ENCODE measurements at regions not wholly inside any gene's neighbourhood (a gene's known extent, or its start where the extent isn't known, plus 50 kb on each side); places are given as distances from the start of the nearest gene placed in this dataset.
A peak's percentile ranks its signal among the peaks of the same experiment; 100 is the strongest.
"Not testable (repeated sequence)": the region's sequence is repeated elsewhere in the genome, so short reads cannot be mapped to it uniquely, and the experiment has no call there.

DNA sequence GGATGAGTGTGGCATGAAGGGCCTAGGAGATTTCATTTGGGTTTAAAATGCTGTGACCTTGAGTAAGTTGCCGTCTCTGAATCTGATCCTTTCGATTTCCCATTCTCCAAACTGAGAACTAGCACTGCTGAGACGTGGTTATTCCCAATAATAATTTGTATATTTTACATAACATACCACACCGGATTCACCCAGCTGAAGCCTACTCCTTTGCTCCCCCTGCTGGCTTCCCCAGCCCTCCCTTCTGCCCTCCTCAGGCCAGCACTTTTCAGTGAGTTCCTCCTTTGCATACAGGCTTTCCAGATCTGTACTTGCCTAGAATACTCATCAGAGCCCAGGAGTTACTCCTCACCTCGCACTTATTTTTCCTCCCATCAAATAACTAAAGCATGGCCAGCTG lies 255.1 kb downstream of the OR4F29 start:
- not testable (repeated sequence) for DNase-seq (ENCODE audit: low read depth in 1 of 2, low spot score in 1 of 2)

DNA sequence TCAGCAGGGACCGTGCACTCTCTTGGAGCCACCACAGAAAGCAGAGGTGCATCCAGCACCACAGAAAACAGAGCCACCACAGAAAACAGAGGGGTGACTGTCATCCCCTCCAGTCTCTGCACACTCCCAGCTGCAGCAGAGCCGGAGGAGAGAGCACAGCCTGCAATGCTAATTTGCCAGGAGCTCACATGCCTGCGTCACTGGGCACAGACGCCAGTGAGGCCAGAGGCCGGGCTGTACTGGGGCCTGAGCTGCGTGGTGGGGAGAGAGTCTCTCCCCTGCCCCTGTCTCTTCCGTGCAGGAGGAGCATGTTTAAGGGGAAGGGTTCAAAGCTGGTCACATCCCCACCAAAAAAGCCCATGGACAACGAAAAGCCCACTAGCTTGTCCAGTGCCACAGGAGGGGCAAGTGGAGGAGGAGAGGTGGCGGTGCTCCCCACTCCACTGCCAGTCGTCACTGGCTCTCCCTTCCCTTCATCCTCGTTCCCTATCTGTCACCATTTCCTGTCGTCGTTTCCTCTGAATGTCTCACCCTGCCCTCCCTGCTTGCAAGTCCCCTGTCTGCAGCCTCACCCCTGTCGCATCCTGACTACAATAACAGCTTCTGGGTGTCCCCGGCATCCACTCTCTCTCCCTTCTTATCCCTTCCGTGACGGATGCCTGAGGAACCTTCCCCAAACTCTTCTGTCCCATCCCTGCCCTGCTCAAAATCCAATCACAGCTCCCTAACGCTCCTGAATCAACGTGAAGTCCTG lies 260.0 kb downstream of the OR4F29 start:
- H3K27me3 ChIP-seq (ENCODE audit: insufficient read depth, poor library complexity, severe bottlenecking); H3K4me3 ChIP-seq (replicated peaks; ENCODE audit: insufficient read depth, low read length): not testable (repeated sequence)
- peak in 1 of 2 experiments; percentile 13 for DNase-seq (ENCODE audit: low read depth in 1 of 2, low spot score in 1 of 2)
- peak overlapping the region; percentile 33; the same call in 1 of the 2 replicates for H3K27ac ChIP-seq (replicated peaks)

More for the DNA sequence above, 255.1 kb downstream of the OR4F29 start:
- H3K4me3 ChIP-seq (replicated peaks; ENCODE audit: insufficient read depth, low read length); H3K27ac ChIP-seq (replicated peaks); H3K27me3 ChIP-seq (ENCODE audit: insufficient read depth, poor library complexity, severe bottlenecking): not testable (repeated sequence)

DNA sequence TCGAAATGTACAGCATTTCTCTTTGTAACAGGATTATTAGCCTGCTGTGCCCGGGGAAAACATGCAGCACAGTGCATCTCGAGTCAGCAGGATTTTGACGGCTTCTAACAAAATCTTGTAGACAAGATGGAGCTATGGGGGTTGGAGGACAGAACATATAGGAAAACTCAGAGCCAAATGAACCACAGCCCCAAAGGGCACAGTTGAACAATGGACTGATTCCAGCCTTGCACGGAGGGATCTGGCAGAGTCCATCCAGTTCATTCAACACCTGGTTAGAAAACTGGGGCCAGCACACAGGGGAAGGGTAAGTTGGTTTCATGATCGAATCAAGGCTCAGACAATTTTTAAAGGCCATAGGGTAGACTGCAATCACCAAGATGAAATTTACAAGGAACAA lies 260.8 kb downstream of the OR4F29 start:
- not testable (repeated sequence) for DNase-seq (ENCODE audit: low read depth in 1 of 2, low spot score in 1 of 2); H3K27me3 ChIP-seq (ENCODE audit: insufficient read depth, poor library complexity, severe bottlenecking); H3K27ac ChIP-seq (replicated peaks); H3K4me3 ChIP-seq (replicated peaks; ENCODE audit: insufficient read depth, low read length)

DNA sequence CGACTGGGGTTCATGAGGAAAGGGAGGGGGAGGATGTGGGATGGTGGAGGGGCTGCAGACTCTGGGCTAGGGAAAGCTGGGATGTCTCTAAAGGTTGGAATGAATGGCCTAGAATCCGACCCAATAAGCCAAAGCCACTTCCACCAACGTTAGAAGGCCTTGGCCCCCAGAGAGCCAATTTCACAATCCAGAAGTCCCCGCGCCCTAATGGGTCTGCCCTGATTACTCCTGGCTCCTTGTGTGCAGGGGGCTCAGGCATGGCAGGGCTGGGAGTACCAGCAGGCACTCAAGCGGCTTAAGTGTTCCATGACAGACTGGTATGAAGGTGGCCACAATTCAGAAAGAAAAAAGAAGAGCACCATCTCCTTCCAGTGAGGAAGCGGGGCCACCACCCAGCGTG lies 261.6 kb downstream of the OR4F29 start:
- DNase-seq (ENCODE audit: low read depth in 1 of 2, low spot score in 1 of 2); H3K27me3 ChIP-seq (ENCODE audit: insufficient read depth, poor library complexity, severe bottlenecking); H3K4me3 ChIP-seq (replicated peaks; ENCODE audit: insufficient read depth, low read length); H3K27ac ChIP-seq (replicated peaks): not testable (repeated sequence)

DNA sequence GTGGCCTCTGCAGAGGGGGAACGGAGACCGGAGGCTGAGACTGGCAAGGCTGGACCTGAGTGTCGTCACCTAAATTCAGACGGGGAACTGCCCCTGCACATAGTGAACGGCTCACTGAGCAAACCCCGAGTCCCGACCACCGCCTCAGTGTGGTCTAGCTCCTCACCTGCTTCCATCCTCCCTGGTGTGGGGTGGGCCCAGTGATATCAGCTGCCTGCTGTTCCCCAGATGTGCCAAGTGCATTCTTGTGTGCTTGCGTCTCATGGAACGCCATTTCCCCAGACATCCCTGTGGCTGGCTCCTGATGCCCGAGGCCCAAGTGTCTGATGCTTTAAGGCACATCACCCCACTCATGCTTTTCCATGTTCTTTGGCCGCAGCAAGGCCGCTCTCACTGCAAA lies 262.2 kb downstream of the OR4F29 start:
- not testable (repeated sequence) for DNase-seq (ENCODE audit: low read depth in 1 of 2, low spot score in 1 of 2); H3K27me3 ChIP-seq (ENCODE audit: insufficient read depth, poor library complexity, severe bottlenecking); H3K27ac ChIP-seq (replicated peaks)

DNA sequence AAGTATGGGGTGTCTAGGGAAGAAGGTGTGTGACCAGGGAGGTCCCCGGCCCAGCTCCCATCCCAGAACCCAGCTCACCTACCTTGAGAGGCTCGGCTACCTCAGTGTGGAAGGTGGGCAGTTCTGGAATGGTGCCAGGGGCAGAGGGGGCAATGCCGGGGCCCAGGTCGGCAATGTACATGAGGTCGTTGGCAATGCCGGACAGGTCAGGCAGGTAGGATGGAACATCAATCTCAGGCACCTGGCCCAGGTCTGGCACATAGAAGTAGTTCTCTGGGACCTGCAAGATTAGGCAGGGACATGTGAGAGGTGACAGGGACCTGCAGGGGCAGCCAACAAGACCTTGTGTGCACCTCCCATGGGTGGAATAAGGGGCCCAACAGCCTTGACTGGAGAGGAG lies 264.2 kb downstream of the OR4F29 start:
- not testable (repeated sequence) for H3K4me3 ChIP-seq (replicated peaks; ENCODE audit: insufficient read depth, low read length); H3K27ac ChIP-seq (replicated peaks); DNase-seq (ENCODE audit: low read depth in 1 of 2, low spot score in 1 of 2); H3K27me3 ChIP-seq (ENCODE audit: insufficient read depth, poor library complexity, severe bottlenecking)

More for the DNA sequence above, 262.2 kb downstream of the OR4F29 start:
- not testable (repeated sequence) for H3K4me3 ChIP-seq (replicated peaks; ENCODE audit: insufficient read depth, low read length)

DNA sequence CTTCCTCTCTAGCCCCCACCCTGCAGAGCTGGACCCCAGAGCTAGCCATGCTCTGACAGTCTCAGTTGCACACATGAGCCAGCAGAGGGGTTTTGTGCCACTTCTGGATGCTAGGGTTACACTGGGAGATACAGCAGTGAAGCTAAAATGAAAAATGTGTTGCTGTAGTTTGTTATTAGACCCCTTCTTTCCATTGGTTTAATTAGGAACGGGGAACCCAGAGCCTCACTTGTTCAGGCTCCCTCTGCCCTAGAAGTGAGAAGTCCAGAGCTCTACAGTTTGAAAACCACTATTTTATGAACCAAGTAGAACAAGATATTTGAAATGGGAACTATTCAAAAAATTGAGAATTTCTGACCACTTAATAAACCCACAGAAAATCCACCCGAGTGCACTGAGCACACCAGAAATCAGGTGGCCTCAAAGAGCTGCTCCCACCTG lies 264.8 kb downstream of the OR4F29 start:
- not testable (repeated sequence) for H3K27ac ChIP-seq (replicated peaks); DNase-seq (ENCODE audit: low read depth in 1 of 2, low spot score in 1 of 2); H3K4me3 ChIP-seq (replicated peaks; ENCODE audit: insufficient read depth, low read length); H3K27me3 ChIP-seq (ENCODE audit: insufficient read depth, poor library complexity, severe bottlenecking)

DNA sequence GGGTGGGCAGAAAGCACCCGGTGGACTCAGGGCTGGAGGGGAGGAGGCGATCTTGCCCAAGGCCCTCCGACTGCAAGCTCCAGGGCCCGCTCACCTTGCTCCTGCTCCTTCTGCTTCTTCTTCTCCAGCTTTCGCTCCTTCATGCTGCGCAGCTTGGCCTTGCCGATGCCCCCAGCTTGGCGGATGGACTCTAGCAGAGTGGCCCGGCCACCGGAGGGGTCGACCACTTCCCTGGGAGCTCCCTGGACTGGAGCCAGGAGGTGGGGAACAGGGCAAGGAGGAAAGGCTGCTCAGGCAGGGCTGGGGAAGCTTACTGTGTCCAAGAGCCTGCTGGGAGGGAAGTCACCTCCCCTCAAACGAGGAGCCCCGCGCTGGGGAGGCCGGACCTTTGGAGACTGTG lies 265.3 kb downstream of the OR4F29 start:
- not testable (repeated sequence) for H3K27me3 ChIP-seq (ENCODE audit: insufficient read depth, poor library complexity, severe bottlenecking); H3K4me3 ChIP-seq (replicated peaks; ENCODE audit: insufficient read depth, low read length); H3K27ac ChIP-seq (replicated peaks); DNase-seq (ENCODE audit: low read depth in 1 of 2, low spot score in 1 of 2)

DNA sequence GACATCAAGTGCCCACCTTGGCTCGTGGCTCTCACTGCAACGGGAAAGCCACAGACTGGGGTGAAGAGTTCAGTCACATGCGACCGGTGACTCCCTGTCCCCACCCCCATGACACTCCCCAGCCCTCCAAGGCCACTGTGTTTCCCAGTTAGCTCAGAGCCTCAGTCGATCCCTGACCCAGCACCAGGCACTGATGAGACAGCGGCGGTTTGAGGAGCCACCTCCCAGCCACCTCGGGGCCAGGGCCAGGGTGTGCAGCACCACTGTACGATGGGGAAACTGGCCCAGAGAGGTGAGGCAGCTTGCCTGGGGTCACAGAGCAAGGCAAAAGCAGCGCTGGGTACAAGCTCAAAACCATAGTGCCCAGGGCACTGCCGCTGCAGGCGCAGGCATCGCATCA lies 266.0 kb downstream of the OR4F29 start:
- not testable (repeated sequence) for H3K27ac ChIP-seq (replicated peaks); DNase-seq (ENCODE audit: low read depth in 1 of 2, low spot score in 1 of 2); H3K4me3 ChIP-seq (replicated peaks; ENCODE audit: insufficient read depth, low read length); H3K27me3 ChIP-seq (ENCODE audit: insufficient read depth, poor library complexity, severe bottlenecking)

DNA sequence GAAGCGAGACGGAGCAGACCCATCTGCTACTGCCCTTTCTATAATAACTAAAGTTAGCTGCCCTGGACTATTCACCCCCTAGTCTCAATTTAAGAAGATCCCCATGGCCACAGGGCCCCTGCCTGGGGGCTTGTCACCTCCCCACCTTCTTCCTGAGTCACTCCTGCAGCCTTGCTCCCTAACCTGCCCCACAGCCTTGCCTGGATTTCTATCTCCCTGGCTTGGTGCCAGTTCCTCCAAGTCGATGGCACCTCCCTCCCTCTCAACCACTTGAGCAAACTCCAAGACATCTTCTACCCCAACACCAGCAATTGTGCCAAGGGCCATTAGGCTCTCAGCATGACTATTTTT lies 267.2 kb downstream of the OR4F29 start:
- not testable (repeated sequence) for H3K27ac ChIP-seq (replicated peaks); H3K27me3 ChIP-seq (ENCODE audit: insufficient read depth, poor library complexity, severe bottlenecking); H3K4me3 ChIP-seq (replicated peaks; ENCODE audit: insufficient read depth, low read length); DNase-seq (ENCODE audit: low read depth in 1 of 2, low spot score in 1 of 2)

DNA sequence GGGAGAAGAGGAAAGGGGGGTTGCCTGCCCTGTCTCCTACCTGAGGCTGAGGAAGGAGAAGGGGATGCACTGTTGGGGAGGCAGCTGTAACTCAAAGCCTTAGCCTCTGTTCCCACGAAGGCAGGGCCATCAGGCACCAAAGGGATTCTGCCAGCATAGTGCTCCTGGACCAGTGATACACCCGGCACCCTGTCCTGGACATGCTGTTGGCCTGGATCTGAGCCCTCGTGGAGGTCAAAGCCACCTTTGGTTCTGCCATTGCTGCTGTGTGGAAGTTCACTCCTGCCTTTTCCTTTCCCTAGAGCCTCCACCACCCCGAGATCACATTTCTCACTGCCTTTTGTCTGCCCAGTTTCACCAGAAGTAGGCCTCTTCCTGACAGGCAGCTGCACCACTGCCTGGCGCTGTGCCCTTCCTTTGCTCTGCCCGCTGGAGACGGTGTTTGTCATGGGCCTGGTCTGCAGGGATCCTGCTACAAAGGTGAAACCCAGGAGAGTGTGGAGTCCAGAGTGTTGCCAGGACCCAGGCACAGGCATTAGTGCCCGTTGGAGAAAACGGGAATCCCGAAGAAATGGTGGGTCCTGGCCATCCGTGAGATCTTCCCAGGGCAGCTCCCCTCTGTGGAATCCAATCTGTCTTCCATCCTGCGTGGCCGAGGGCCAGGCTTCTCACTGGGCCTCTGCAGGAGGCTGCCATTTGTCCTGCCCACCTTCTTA lies 267.7 kb downstream of the OR4F29 start:
- not testable (repeated sequence) for H3K27me3 ChIP-seq (ENCODE audit: insufficient read depth, poor library complexity, severe bottlenecking); H3K27ac ChIP-seq (replicated peaks); H3K4me3 ChIP-seq (replicated peaks; ENCODE audit: insufficient read depth, low read length); DNase-seq (ENCODE audit: low read depth in 1 of 2, low spot score in 1 of 2)

DNA sequence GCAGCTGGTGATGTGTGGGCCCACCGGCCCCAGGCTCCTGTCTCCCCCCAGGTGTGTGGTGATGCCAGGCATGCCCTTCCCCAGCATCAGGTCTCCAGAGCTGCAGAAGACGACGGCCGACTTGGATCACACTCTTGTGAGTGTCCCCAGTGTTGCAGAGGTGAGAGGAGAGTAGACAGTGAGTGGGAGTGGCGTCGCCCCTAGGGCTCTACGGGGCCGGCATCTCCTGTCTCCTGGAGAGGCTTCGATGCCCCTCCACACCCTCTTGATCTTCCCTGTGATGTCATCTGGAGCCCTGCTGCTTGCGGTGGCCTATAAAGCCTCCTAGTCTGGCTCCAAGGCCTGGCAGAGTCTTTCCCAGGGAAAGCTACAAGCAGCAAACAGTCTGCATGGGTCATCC lies 268.4 kb downstream of the OR4F29 start:
- not testable (repeated sequence) for H3K27ac ChIP-seq (replicated peaks); H3K4me3 ChIP-seq (replicated peaks; ENCODE audit: insufficient read depth, low read length); DNase-seq (ENCODE audit: low read depth in 1 of 2, low spot score in 1 of 2); H3K27me3 ChIP-seq (ENCODE audit: insufficient read depth, poor library complexity, severe bottlenecking)

DNA sequence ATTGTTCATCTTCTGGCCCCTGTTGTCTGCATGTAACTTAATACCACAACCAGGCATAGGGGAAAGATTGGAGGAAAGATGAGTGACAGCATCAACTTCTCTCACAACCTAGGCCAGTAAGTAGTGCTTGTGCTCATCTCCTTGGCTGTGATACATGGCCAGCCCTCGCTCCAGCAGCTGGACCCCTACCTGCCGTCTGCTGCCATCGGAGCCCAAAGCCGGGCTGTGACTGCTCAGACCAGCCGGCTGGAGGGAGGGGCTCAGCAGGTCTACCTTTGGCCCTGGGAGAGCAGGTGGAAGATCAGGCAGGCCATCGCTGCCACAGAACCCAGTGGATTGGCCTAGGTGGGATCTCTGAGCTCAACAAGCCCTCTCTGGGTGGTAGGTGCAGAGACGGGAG lies 268.8 kb downstream of the OR4F29 start:
- not testable (repeated sequence) for H3K27ac ChIP-seq (replicated peaks); H3K27me3 ChIP-seq (ENCODE audit: insufficient read depth, poor library complexity, severe bottlenecking); DNase-seq (ENCODE audit: low read depth in 1 of 2, low spot score in 1 of 2); H3K4me3 ChIP-seq (replicated peaks; ENCODE audit: insufficient read depth, low read length)

DNA sequence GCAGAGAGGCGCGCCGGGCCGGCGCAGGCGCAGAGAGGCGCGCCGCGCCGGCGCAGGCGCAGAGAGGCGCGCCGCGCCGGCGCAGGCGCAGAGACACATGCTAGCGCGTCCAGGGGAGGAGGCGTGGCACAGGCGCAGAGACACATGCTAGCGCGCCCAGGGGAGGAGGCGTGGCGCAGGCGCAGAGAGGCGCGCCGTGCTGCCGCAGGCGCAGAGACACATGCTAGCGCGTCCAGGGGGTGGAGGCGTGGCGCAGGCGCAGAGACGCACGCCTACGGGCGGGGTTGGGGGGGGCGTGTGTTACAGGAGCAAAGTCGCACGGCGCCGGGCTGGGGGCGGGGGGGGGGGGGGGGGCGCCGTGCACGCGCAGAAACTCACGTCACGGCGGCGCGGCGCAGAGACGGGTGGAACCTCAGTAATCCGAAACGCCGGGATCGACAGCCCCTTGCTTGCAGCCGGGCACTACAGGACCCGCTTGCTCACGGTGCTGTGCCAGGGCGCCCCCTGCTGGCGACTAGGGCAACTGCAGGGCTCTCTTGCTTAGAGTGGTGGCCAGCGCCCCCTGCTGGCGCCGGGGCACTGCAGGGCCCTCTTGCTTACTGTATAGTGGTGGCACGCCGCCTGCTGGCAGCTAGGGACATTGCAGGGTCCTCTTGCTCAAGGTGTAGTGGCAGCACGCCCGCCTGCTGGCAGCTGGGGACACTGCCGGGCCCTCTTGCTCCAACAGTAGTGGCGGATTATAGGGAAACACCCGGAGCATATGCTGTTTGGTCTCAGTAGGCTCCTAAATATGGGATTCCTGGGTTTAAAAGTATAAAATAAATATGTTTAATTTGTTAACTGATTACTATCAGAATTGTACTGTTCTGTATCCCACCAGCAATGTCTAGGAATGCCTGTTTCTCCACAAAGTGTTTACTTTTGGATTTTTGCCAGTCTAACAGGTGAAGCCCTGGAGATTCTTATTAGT lies 269.9 kb downstream of the OR4F29 start:
- peak; percentile 13 to 29 for DNase-seq (ENCODE audit: low read depth in 1 of 2, low spot score in 1 of 2)

More for the DNA sequence above, 269.9 kb downstream of the OR4F29 start:
- H3K27me3 ChIP-seq (ENCODE audit: insufficient read depth, poor library complexity, severe bottlenecking); H3K27ac ChIP-seq (replicated peaks); H3K4me3 ChIP-seq (replicated peaks; ENCODE audit: insufficient read depth, low read length): not testable (repeated sequence)
